NCI-H2081 (cell line): ENCODE measurements at regions not wholly inside any gene's neighbourhood (a gene's known extent, or its start where the extent isn't known, plus 50 kb on each side); places are given as distances from the start of the nearest gene placed in this dataset.
A peak's percentile ranks its signal among the peaks of the same experiment; 100 is the strongest.

Experiments used
- DNase-seq, 2 experiments: peaks; one replicate each; lab custom pipeline; 2025; lab: John Stamatoyannopoulos, UW

GRCh38 chr9:13990331-13990730 lies 323.6 kb downstream of the NFIB start:
- DNase-seq = no peak

DNA sequence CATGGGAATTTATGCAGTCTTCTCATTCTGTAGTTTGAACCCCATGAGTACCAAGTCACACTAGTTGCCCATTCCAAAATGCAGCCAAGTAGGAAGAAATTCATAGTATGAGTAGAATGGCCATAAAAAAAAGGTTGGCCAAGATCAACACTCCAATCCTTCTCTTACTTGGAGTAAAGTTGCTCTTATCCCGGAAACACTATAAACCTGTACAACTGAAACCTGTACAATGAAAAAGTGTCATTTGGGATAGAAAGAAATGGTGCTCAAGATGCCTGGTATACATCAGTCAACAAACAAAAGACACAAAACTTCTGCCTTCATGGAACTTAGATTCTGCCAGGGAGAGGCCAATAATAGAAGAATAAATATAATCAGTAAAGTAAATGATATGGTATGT lies 325.0 kb downstream of the NFIB start:
- no peak for DNase-seq

DNA sequence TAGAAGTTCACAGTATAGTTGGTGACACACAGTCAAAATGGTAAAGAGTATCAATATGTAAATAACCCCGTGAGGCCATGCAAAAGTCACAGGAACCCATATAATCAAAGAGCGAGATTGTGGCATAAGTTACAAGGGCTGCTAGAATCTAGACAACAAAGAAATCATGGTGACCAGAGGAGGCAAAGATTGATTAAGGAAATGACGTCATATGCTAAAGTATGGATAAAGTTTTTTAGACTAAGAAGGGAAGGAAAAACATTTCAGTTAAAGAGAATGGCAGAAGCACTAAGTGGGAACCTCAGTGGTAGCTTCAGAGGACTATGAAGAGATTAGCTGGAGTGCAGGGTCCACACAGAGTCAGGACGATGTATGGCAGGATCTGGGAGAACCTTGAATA lies 330.3 kb downstream of the NFIB start:
- no peak for DNase-seq

GRCh38 chr9:13979941-13980318 lies 334.0 kb downstream of the NFIB start:
- DNase-seq = no peak

DNA sequence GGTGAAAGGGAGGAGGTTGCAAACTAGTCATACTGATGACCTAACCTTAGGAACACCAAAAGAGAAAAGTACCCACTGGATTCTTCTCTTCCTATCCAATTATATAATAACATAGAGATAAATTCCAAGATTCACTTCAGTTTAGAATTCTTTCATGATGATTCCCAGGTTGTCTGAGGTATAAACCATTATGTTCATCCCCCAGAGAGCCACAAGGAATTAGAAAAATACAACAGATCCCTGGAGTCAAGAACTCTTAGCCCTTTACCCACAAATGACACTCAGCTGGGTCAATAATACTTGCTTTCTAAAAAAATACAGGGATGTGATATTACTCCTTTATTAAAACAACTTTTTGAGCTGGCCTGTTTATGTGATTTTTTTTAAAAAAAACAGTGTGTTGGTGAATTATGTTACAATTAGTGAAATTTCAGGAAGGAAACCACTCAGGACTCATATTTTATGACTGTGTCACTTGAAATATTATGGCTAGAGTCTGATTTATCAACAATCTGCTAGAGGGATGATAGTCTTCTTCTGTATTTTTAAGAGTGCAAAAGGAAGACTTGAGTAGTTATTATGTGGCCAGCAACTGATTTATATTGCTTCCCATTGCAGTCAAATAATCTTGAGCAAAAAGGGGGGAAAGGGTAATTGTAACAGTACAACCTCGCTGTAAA lies 338.2 kb downstream of the NFIB start:
- no peak for DNase-seq

GRCh38 chr9:13974891-13975290 lies 339.1 kb downstream of the NFIB start:
- no peak for DNase-seq

DNA sequence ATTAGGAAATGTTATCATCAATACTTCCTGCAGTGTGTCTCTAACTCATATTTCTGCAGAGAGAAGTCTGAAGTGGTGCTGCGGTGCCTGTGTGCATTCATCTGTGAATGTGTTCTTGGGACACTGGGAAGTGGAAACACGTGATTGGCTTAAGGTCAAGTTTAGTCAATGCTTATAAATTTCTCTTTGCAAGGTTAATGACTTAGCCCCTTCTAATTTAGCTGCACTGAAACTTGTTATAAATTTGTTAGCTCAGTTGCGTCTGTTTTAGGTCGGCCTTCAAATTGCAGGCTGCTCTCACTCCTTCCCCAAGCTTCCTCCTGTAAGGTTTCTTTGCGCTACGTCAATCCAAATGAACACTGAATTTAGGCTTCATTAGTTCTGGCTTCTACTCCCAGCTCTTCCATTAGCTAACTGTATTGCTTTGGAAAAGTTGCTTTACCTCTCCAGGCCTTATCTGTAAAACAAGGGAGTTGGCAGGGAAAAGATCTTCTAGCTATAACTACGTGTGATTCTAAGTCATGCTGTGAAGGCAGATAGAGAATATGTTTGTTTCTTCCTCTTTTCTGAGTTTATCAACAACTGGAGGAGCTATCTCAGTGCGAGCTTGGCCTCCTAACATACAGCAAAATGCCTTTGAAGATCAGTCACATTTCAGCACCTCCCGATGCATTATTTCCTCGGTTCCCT lies 341.8 kb downstream of the NFIB start:
- no peak for DNase-seq

DNA sequence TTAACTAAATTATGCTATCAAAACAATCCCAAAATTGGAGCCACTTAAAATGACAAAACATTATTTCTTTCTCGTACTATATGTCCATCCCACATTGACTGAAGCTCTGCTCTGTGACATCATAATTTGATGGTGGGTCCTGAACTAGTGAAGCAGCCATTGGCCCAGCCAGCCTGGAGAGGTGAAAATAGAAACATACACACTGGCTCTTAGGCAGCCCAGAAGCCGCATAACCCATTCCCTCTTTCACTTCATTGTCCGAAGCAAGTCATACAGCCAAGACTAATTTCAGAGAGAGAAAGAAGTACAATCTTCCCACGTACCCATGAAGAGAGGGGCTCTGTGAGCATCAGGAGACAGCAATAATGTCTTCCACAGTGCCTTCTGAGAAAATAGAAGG lies 342.5 kb downstream of the NFIB start:
- no peak for DNase-seq

DNA sequence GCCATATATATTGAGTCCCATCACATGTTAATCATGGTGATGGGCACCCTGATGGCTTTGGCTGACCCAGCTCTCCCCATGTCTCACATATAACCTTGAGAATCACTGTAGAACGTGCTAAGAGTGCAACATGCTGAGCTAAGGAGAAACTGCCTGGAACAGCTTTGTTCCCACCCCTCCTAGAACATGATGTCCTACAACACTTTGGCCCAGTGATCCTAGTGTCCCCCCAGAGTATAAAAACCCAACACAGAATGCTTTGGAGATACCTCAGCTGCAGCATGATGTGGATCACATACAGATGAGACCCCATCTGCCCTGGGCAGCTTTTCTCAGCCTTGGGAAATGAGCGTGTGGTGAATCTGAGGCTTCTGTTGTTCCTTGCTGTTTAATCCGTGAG lies 343.5 kb downstream of the NFIB start:
- DNase-seq = no peak

DNA sequence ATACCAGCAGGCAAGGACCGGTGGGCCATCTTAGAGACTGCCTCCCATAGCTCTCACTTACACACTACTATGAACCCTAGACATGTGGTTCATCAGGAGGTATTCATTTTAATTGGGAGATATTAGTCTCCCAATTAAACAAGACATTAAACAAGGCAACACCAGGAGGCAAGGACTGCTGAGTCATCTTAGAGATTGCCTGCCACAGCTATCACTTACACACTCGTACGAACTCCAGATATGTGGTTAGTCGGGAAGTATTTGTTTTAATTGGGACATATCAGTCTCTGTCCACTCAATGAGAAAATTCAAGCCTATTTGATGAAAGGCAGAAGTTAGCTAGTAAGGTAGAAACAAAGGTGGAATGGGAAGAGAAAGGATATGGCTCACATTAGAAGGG lies 343.9 kb downstream of the NFIB start:
- DNase-seq = no peak

DNA sequence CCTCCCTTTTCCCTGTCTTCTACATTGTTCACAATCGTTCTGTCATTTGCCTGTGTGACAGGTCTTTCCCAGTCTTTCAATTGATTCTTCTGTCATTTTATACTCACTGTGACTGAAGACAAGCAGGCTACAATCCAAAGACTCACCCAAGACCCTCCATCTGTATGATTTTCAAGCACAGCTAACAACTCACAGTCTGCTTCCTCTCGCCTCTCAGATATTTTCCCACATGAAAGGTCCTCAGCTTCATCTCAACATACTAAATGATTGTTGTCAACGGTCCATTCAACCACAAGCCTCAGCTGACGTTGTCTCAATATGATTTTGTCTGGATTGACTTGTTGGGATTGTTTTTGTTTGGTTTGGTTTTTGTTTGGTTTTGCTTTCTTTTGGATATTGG lies 346.5 kb downstream of the NFIB start:
- DNase-seq = no peak

- no peak for DNase-seq
Measured at GRCh38 chr9:13967011-13967410, 346.9 kb downstream of the NFIB start.

GRCh38 chr9:13963005-13963653 lies 350.8 kb downstream of the NFIB start:
- no peak for DNase-seq

GRCh38 chr9:13962006-13962405 lies 351.9 kb downstream of the NFIB start:
- no peak for DNase-seq

DNA sequence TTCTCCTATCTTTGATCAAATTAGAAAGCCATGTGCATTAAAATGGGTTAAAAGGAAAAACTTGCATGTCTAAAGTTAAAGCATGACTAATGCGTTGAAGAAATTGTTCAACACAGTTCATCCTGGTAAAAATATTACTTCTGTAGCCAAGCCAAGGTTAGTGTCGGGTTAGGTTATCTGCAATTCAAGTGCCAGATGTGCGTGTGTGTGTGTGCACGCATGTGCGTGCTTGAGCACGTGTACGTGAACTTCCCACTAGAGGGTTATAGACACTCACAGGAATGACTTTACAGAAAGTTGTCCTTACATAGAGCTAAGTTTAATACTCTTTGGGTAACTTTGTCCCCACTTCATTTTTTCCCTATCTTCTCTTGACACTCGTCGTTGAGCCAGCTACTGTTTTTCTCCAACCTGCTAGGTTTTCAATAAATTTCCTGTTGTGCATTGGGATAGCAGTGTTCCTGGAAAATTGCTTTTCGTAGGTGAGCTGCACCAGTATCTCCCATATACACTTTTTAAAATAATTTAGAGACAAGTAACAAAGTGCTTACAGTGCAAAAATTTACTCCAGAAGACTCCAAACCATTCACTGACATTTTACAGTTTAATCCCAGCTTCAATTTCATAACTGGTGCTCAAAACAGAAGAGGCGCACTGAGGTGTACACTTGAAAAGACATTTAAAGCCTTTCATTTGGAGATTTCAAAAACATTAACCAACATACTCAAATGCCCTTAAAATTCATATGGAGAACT lies 353.8 kb downstream of the NFIB start:
- DNase-seq = no peak

GRCh38 chr9:13958672-13959071 lies 355.3 kb downstream of the NFIB start:
- no peak for DNase-seq

- DNase-seq = no peak
Measured at GRCh38 chr9:13957089-13957488, 356.9 kb downstream of the NFIB start.

DNA sequence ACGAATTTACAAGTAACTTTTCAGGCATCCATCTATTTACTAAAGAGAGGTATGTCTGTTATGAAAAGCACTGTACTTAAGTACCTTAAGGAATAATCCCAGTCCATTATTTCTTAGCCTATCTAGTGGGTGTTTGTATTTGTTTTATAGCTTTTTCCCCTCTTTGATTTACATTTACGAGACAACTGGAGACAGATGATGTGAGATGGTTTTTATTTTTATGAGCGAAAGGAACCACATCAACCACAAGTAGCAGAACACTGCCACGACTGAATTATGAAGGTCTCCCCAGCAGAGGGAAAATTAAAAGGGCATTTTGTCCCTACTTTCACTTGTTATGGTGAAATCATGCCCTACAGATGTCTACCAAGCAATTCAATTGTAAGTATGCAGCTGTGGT lies 357.8 kb downstream of the NFIB start:
- no peak for DNase-seq

- DNase-seq = peak; percentile 95 to 99
Measured at GRCh38 chr9:13952906-13953305, 361.0 kb downstream of the NFIB start.

DNA sequence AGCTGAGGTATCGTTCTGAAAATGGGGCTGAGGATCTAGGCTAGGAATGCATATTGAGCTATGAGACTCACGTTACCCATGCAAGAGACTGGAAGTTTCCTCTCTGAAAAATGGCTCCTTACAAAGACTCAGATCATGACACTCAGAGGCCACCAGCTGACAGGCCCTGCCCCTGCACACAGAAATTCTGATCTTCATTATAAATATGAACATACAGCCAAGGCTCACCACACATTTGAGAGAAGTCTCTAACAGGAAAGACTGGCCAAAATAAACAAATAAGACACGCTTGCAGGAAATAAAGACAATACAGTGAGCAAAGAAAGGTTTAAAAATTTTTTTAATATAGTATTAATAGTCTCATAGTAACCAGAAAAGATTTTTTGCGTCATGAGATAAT lies 365.9 kb downstream of the NFIB start:
- no peak for DNase-seq

DNA sequence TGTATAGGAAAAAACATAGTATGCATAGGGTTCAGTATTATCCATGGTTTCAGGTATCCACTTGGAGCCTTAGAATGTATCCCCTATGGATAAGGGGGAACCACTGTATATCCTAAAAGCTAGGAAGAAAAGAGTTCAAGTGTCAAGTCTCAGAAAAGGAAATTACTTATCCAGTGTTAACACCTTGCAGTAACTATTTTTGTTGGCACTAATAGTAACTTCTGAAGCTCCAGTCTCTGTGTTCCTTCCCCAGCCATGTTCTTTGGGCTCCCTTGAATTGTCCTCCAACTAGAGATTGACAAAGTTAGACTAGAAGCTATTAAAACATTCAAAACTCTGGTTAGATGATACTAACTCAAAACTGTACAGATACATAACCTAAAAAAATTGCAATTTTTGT lies 370.8 kb downstream of the NFIB start:
- no peak for DNase-seq

DNA sequence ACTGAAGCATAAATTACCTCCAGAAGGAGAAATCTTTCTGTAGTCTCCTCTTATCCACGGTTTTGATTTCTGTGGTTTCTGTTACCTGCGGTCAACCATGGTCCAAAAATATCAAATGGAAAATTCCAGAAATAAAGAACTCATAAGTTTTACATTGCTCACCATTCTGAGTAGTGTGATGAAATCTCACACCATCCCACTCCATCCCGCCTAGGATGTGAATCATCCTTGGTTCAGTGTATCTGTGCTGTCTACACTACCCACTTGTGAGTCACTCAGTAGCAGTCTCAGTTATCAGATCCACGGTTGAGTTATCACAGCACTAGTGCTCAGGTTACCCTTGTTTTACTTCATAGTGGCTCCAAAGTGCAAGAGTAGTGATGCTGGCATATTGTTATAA lies 371.2 kb downstream of the NFIB start:
- no peak for DNase-seq

- no peak for DNase-seq
Measured at GRCh38 chr9:13942201-13942600, 371.7 kb downstream of the NFIB start.
